HL-60 (cell line): ENCODE measurements at regions not wholly inside any gene's neighbourhood (a gene's known extent, or its start where the extent isn't known, plus 50 kb on each side); places are given as distances from the start of the nearest gene placed in this dataset.

Source experiments
- GABPA ChIP-seq: IDR thresholded peaks from 2 replicates; pipeline ENCODE4 v1.6.1; 2012; ENCODE audit warnings: low read depth
- POLR2AphosphoS5 ChIP-seq: IDR thresholded peaks from 2 replicates; pipeline ENCODE4 v1.6.1; 2012; ENCODE audit warnings: low read depth
- SPI1 ChIP-seq: IDR thresholded peaks from 2 replicates; pipeline ENCODE4 v1.6.1; 2012; ENCODE audit warnings: low read depth, mild to moderate bottlenecking, borderline replicate concordance
- TF ChIP-seq, protein P1 (sequence below): IDR thresholded peaks from one replicate; pipeline ENCODE4 v1.5.1; 2011; ENCODE audit warnings: low read length, control low read depth, inconsistent platforms; ENCODE audit not compliant: insufficient read depth
- TF ChIP-seq, protein P2 (sequence below): IDR thresholded peaks from 2 replicates; pipeline ENCODE4 v1.6.1; 2012; ENCODE audit warnings: low read depth; ENCODE audit not compliant: insufficient replicate concordance

DNA sequence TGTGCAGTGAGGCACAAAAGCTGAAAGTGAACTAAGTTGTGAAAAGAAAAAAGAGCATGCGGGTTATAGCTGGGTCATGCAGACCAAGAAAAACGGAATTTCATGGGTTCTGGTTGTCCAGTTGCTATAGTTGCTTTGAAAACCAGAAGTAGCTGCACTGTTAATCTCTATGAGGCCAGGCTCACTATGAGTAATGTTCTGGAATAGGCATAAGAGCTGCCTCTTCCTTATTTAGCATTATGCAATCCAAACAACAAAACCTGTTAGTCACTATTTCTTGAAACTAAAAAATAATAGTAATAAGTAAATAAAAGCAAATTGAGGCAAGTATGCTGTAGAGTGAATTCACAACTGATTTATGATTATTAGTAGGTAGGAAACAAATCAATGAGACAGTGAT is 1383.7 kb downstream of the MRPL39 start:
- TF ChIP-seq, protein P1, sequence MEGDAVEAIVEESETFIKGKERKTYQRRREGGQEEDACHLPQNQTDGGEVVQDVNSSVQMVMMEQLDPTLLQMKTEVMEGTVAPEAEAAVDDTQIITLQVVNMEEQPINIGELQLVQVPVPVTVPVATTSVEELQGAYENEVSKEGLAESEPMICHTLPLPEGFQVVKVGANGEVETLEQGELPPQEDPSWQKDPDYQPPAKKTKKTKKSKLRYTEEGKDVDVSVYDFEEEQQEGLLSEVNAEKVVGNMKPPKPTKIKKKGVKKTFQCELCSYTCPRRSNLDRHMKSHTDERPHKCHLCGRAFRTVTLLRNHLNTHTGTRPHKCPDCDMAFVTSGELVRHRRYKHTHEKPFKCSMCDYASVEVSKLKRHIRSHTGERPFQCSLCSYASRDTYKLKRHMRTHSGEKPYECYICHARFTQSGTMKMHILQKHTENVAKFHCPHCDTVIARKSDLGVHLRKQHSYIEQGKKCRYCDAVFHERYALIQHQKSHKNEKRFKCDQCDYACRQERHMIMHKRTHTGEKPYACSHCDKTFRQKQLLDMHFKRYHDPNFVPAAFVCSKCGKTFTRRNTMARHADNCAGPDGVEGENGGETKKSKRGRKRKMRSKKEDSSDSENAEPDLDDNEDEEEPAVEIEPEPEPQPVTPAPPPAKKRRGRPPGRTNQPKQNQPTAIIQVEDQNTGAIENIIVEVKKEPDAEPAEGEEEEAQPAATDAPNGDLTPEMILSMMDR: no peak
- TF ChIP-seq POLR2AphosphoS5: no peak
- TF ChIP-seq GABPA: no peak
- TF ChIP-seq, protein P2, sequence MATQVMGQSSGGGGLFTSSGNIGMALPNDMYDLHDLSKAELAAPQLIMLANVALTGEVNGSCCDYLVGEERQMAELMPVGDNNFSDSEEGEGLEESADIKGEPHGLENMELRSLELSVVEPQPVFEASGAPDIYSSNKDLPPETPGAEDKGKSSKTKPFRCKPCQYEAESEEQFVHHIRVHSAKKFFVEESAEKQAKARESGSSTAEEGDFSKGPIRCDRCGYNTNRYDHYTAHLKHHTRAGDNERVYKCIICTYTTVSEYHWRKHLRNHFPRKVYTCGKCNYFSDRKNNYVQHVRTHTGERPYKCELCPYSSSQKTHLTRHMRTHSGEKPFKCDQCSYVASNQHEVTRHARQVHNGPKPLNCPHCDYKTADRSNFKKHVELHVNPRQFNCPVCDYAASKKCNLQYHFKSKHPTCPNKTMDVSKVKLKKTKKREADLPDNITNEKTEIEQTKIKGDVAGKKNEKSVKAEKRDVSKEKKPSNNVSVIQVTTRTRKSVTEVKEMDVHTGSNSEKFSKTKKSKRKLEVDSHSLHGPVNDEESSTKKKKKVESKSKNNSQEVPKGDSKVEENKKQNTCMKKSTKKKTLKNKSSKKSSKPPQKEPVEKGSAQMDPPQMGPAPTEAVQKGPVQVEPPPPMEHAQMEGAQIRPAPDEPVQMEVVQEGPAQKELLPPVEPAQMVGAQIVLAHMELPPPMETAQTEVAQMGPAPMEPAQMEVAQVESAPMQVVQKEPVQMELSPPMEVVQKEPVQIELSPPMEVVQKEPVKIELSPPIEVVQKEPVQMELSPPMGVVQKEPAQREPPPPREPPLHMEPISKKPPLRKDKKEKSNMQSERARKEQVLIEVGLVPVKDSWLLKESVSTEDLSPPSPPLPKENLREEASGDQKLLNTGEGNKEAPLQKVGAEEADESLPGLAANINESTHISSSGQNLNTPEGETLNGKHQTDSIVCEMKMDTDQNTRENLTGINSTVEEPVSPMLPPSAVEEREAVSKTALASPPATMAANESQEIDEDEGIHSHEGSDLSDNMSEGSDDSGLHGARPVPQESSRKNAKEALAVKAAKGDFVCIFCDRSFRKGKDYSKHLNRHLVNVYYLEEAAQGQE: no peak
- TF ChIP-seq SPI1: no peak
